Activated naive CD4-positive, alpha-beta T cell treated with anti-CD3 and anti-CD28 coated beads, Interleukin-2, amount 10 ng/mL, durations not matched to agents 7 days and 5 days (primary cell): ENCODE measurements at regions not wholly inside any gene's neighbourhood (a gene's known extent, or its start where the extent isn't known, plus 50 kb on each side); places are given as distances from the start of the nearest gene placed in this dataset.
"Not testable (repeated sequence)": the region's sequence is repeated elsewhere in the genome, so short reads cannot be mapped to it uniquely, and the experiment has no call there.

Experiments used
- CTCF ChIA-PET: fragments of 350-600 bp; sonication (Branson Sonifier 250); formaldehyde crosslinking; loops from one replicate; lab custom pipeline; 2021; ENCODE audit warnings: antibody characterized with exemption; lab: Charles Lee
- DNase-seq: peaks from one replicate; pipeline ENCODE4 v3.0.0-alpha.2; 2020
- H3K27ac Mint-ChIP-seq: one replicate; pipeline ENCODE4 v1.8.0; 2021; ENCODE audit warnings: mild to moderate bottlenecking, moderate library complexity, mixed read lengths
- H3K27me3 Mint-ChIP-seq: one replicate; pipeline ENCODE4 v1.8.0; 2021; ENCODE audit warnings: mild to moderate bottlenecking, mixed read lengths
- H3K36me3 Mint-ChIP-seq: one replicate; pipeline ENCODE4 v1.8.0; 2021; ENCODE audit warnings: mixed read lengths
- H3K4me1 Mint-ChIP-seq: one replicate; pipeline ENCODE4 v1.8.0; 2021; ENCODE audit warnings: mixed read lengths
- H3K4me3 Mint-ChIP-seq: one replicate; pipeline ENCODE4 v1.8.0; 2021; ENCODE audit warnings: mild to moderate bottlenecking, moderate library complexity, mixed read lengths
- H3K9me3 Mint-ChIP-seq: one replicate; pipeline ENCODE4 v1.8.0; 2021; ENCODE audit warnings: mixed read lengths

- H3K4me1 Mint-ChIP-seq: peaks cover 2% of the 10 kb centered on the region
- no peaks in the 10 kb centered on the region for H3K9me3 Mint-ChIP-seq
- no peak overlapping the region for H3K4me3 Mint-ChIP-seq
- no peak overlapping the region for H3K27ac Mint-ChIP-seq
- CTCF ChIA-PET: no interaction called here
- no peaks in the 10 kb centered on the region for H3K36me3 Mint-ChIP-seq
- no peak for DNase-seq
- peaks cover 42% of the 10 kb centered on the region for H3K27me3 Mint-ChIP-seq
These were observed 66.3 kb upstream of the IQSEC1 start for GRCh38 chr3:13139471-13140065.

GRCh38 chr3:13138833-13139145 lies 65.6 kb upstream of the IQSEC1 start:
- CTCF ChIA-PET: no interaction called here
- peaks cover 41% of the 10 kb centered on the region for H3K27me3 Mint-ChIP-seq
- DNase-seq: no peak

GRCh38 chr3:13137941-13138832 lies 65.0 kb upstream of the IQSEC1 start:
- Mint-ChIP-seq H3K9me3 (no peaks in the 10 kb centered on the region), H3K4me1 (peaks cover 2% of the 10 kb centered on the region), H3K4me3 (no peak overlapping the region), H3K36me3 (no peaks in the 10 kb centered on the region), H3K27me3 (peaks cover 36% of the 10 kb centered on the region), H3K27ac (no peak overlapping the region)
- no peak for DNase-seq
- CTCF ChIA-PET: no interaction called here

More at GRCh38 chr3:13138833-13139145, 65.6 kb upstream of the IQSEC1 start:
- Mint-ChIP-seq H3K4me3 (no peak overlapping the region), H3K27ac (no peak overlapping the region), H3K4me1 (peaks cover 2% of the 10 kb centered on the region), H3K36me3 (no peaks in the 10 kb centered on the region), H3K9me3 (no peaks in the 10 kb centered on the region)

- CTCF ChIA-PET: interaction anchor here (0.6 kb wide), 1 partner anchor 323 kb away, joined by 3 read pairs; no protein-coding TSS in a partner anchor
- peaks cover 34% of the 10 kb centered on the region for H3K27me3 Mint-ChIP-seq
- not testable (repeated sequence) for H3K9me3 Mint-ChIP-seq
These were observed 63.6 kb upstream of the IQSEC1 start for GRCh38 chr3:13136848-13137247.

GRCh38 chr3:13136426-13136825 lies 63.2 kb upstream of the IQSEC1 start:
- Mint-ChIP-seq H3K27ac (no peak overlapping the region), H3K9me3 (no peaks in the 10 kb centered on the region), H3K4me3 (no peak overlapping the region)

More at GRCh38 chr3:13136848-13137247, 63.6 kb upstream of the IQSEC1 start:
- H3K36me3 Mint-ChIP-seq, DNase-seq, H3K27ac Mint-ChIP-seq, H3K4me3 Mint-ChIP-seq, H3K4me1 Mint-ChIP-seq: not testable (repeated sequence)

GRCh38 chr3:13135811-13136321 lies 62.6 kb upstream of the IQSEC1 start:
- Mint-ChIP-seq H3K27ac (no peak overlapping the region), H3K9me3 (no peaks in the 10 kb centered on the region), H3K36me3 (no peaks in the 10 kb centered on the region), H3K4me3 (no peak overlapping the region), H3K27me3 (peaks cover 34% of the 10 kb centered on the region), H3K4me1 (peaks cover 2% of the 10 kb centered on the region)
- no peak for DNase-seq
- CTCF ChIA-PET: interaction anchor here (0.6 kb wide), 1 partner anchor 249 kb away, joined by 3 read pairs; no protein-coding TSS in a partner anchor

More at GRCh38 chr3:13136426-13136825, 63.2 kb upstream of the IQSEC1 start:
- CTCF ChIA-PET: interaction anchor here (0.6 kb wide), 1 partner anchor 249 kb away, joined by 3 read pairs; no protein-coding TSS in a partner anchor
- peaks cover 2% of the 10 kb centered on the region for H3K4me1 Mint-ChIP-seq
- DNase-seq: no peak
- H3K27me3 Mint-ChIP-seq: peaks cover 32% of the 10 kb centered on the region
- H3K36me3 Mint-ChIP-seq: no peaks in the 10 kb centered on the region

GRCh38 chr3:13135251-13135810 lies 62.1 kb upstream of the IQSEC1 start:
- DNase-seq: no peak
- Mint-ChIP-seq H3K27ac (no peak overlapping the region), H3K9me3 (no peaks in the 10 kb centered on the region), H3K4me3 (no peak overlapping the region), H3K36me3 (no peaks in the 10 kb centered on the region), H3K4me1 (peaks cover 2% of the 10 kb centered on the region), H3K27me3 (peaks cover 36% of the 10 kb centered on the region)
- CTCF ChIA-PET: no interaction called here

GRCh38 chr3:13134879-13135206 lies 61.6 kb upstream of the IQSEC1 start:
- Mint-ChIP-seq H3K27ac (no peak overlapping the region), H3K4me3 (no peak overlapping the region), H3K27me3 (peaks cover 31% of the 10 kb centered on the region), H3K9me3 (no peaks in the 10 kb centered on the region), H3K4me1 (no peaks in the 10 kb centered on the region), H3K36me3 (no peaks in the 10 kb centered on the region)
- DNase-seq: no peak
- CTCF ChIA-PET: no interaction called here

- no peak overlapping the region for H3K4me3 Mint-ChIP-seq
- H3K27ac Mint-ChIP-seq: no peak overlapping the region
- no peaks in the 10 kb centered on the region for H3K9me3 Mint-ChIP-seq
- H3K27me3 Mint-ChIP-seq: peaks cover 31% of the 10 kb centered on the region
- no peak for DNase-seq
- H3K36me3 Mint-ChIP-seq: no peaks in the 10 kb centered on the region
- no peaks in the 10 kb centered on the region for H3K4me1 Mint-ChIP-seq
- CTCF ChIA-PET: interaction anchor here (1.0 kb wide), 1 partner anchor 319 kb away, joined by 3 read pairs; no protein-coding TSS in a partner anchor
These were observed 61.1 kb upstream of the IQSEC1 start for GRCh38 chr3:13134166-13134878.

GRCh38 chr3:13133471-13133981 lies 60.3 kb upstream of the IQSEC1 start:
- no peak for DNase-seq
- Mint-ChIP-seq H3K36me3 (no peaks in the 10 kb centered on the region), H3K27me3 (peaks cover 31% of the 10 kb centered on the region), H3K4me1 (no peaks in the 10 kb centered on the region), H3K4me3 (no peak overlapping the region), H3K27ac (no peak overlapping the region), H3K9me3 (no peaks in the 10 kb centered on the region)
- CTCF ChIA-PET: interaction anchor here (1.0 kb wide), 1 partner anchor 319 kb away, joined by 3 read pairs; no protein-coding TSS in a partner anchor

- DNase-seq: no peak
- no peaks in the 10 kb centered on the region for H3K4me1 Mint-ChIP-seq
- H3K27ac Mint-ChIP-seq: no peak overlapping the region
- H3K36me3 Mint-ChIP-seq: no peaks in the 10 kb centered on the region
- no peak overlapping the region for H3K4me3 Mint-ChIP-seq
- H3K27me3 Mint-ChIP-seq: peaks cover 31% of the 10 kb centered on the region
- CTCF ChIA-PET: interaction anchor here (1.0 kb wide), 1 partner anchor 320 kb away, joined by 3 read pairs; no protein-coding TSS in a partner anchor
- no peaks in the 10 kb centered on the region for H3K9me3 Mint-ChIP-seq
These were observed 59.6 kb upstream of the IQSEC1 start for GRCh38 chr3:13132731-13133410.

GRCh38 chr3:13132281-13132680 lies 59.1 kb upstream of the IQSEC1 start:
- H3K27ac Mint-ChIP-seq: no peak overlapping the region
- no peak for DNase-seq
- no peaks in the 10 kb centered on the region for H3K9me3 Mint-ChIP-seq
- H3K36me3 Mint-ChIP-seq: no peaks in the 10 kb centered on the region
- CTCF ChIA-PET: no interaction called here
- H3K4me1 Mint-ChIP-seq: no peaks in the 10 kb centered on the region
- no peak overlapping the region for H3K4me3 Mint-ChIP-seq
- H3K27me3 Mint-ChIP-seq: peaks cover 32% of the 10 kb centered on the region

GRCh38 chr3:13130464-13131193 lies 57.4 kb upstream of the IQSEC1 start:
- Mint-ChIP-seq H3K4me3 (no peak overlapping the region), H3K36me3 (no peaks in the 10 kb centered on the region), H3K4me1 (no peaks in the 10 kb centered on the region), H3K27me3 (peaks cover 30% of the 10 kb centered on the region), H3K27ac (no peak overlapping the region), H3K9me3 (no peaks in the 10 kb centered on the region)
- DNase-seq: no peak
- CTCF ChIA-PET: no interaction called here
